Body of pancreas (tissue), 4 donors: ENCODE measurements at regions not wholly inside any gene's neighbourhood (a gene's known extent, or its start where the extent isn't known, plus 50 kb on each side); places are given as distances from the start of the nearest gene placed in this dataset.

Experiments
- POLR2A ChIP-seq, 3 donors: fragments of 450-650 bp; IDR thresholded peaks; one replicate each; pipeline ENCODE4 v1.6.1; 2016; ENCODE audit warnings: antibody characterized with exemption in 3 of 3, mild to moderate bottlenecking in 2 of 3
- TF ChIP-seq, protein P1 (sequence below), 7 experiments: fragments of 450-650 bp in 4 of 7; fragments of 200-600 bp in 3 of 7; sonication (generic) in 3 of 7; IDR thresholded peaks; one replicate each; pipeline ENCODE4 v1.5.1; 2016 to 2019; ENCODE audit warnings: antibody characterized with exemption in 7 of 7

DNA sequence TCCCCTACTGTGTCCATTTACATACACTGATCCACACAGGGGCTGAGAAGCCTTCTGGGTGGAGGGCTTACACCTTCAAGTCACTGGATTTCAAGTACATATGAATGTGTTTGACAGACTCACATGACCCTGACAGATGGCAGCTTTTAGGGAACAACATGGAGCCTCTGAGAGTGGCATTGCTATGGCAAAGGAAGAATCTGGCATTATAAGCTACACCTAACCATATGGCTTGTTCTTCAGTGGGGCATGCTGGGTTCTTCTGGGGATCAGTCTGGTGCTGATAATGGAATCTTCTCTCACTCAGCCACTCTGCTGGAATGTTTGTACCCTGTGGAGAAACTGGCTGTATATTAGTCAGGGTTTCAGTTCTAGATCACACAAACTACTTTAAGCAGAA lies 68.5 kb upstream of the PDE4B start:
- TF ChIP-seq, protein P1, sequence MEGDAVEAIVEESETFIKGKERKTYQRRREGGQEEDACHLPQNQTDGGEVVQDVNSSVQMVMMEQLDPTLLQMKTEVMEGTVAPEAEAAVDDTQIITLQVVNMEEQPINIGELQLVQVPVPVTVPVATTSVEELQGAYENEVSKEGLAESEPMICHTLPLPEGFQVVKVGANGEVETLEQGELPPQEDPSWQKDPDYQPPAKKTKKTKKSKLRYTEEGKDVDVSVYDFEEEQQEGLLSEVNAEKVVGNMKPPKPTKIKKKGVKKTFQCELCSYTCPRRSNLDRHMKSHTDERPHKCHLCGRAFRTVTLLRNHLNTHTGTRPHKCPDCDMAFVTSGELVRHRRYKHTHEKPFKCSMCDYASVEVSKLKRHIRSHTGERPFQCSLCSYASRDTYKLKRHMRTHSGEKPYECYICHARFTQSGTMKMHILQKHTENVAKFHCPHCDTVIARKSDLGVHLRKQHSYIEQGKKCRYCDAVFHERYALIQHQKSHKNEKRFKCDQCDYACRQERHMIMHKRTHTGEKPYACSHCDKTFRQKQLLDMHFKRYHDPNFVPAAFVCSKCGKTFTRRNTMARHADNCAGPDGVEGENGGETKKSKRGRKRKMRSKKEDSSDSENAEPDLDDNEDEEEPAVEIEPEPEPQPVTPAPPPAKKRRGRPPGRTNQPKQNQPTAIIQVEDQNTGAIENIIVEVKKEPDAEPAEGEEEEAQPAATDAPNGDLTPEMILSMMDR (IDR thresholded peaks at IDR 0.05), result no peak
- no peak for TF ChIP-seq POLR2A (IDR thresholded peaks at IDR 0.05)
